HEK293 (cell line): ENCODE measurements at regions not wholly inside any gene's neighbourhood (a gene's known extent, or its start where the extent isn't known, plus 50 kb on each side); places are given as distances from the start of the nearest gene placed in this dataset.

Experiments
- CTCF ChIA-PET: fragments of 350-600 bp; formaldehyde crosslinking; extraction: SDS; loops from one replicate; lab custom pipeline; 2021; ENCODE audit warnings: antibody characterized with exemption; lab: Yijun Ruan, JAX
- POLR2A ChIA-PET: fragments of 300-600 bp; formaldehyde crosslinking; extraction: SDS; loops from one replicate; lab custom pipeline; 2020; ENCODE audit warnings: antibody characterized with exemption, inconsistent platforms; lab: Yijun Ruan, JAX
- H3K27ac ChIP-seq: fragments of 200-500 bp; sonication (Bioruptor generic); 2 replicates; pipeline ENCODE4 v1.5.1; 2014; ENCODE audit warnings: low read depth, low read length, control low read depth, inconsistent platforms; ENCODE audit errors: extremely low read depth
- H3K36me3 ChIP-seq, 2 experiments: fragments of 200-500 bp in 1 of 2; sonication (Bioruptor generic) in 1 of 2; 1 replicate in 1 of 2; 2 replicates in 1 of 2; pipeline ENCODE4 v1.5.1; 2014 to 2017; ENCODE audit warnings: inconsistent platforms in 2 of 2, low read length in 2 of 2; ENCODE audit not compliant: control insufficient read depth in 2 of 2, insufficient read depth in 1 of 2
- H3K4me1 ChIP-seq: fragments of 200-500 bp; sonication (Bioruptor generic); 2 replicates; pipeline ENCODE4 v1.5.1; 2014; ENCODE audit warnings: mild to moderate bottlenecking, low read length, inconsistent platforms; ENCODE audit not compliant: control insufficient read depth, insufficient read depth
- H3K4me3 ChIP-seq: 2 replicates; pipeline ENCODE4 v1.5.1; 2011; ENCODE audit warnings: low read depth, mild to moderate bottlenecking, control low read depth, low read length, moderate library complexity
- H3K9me3 ChIP-seq: fragments of 200-500 bp; sonication (Bioruptor generic); 2 replicates; pipeline ENCODE4 v1.5.1; 2014; ENCODE audit warnings: low read depth, low read length, inconsistent platforms; ENCODE audit not compliant: control insufficient read depth, insufficient read depth
- EGR2 ChIP-seq: fragments of 450-650 bp; formaldehyde crosslinking; IDR thresholded peaks from 2 replicates; pipeline ENCODE4 v1.5.1; 2016; ENCODE audit warnings: low read depth, missing biosample characterization, missing genetic modification characterization
- FEZF1 ChIP-seq: fragments of 450-650 bp; formaldehyde crosslinking; IDR thresholded peaks from 2 replicates; pipeline ENCODE4 v1.5.1; 2016; ENCODE audit warnings: missing biosample characterization, missing genetic modification characterization
- GFI1B ChIP-seq: fragments of 450-650 bp; formaldehyde crosslinking; IDR thresholded peaks from 2 replicates; pipeline ENCODE4 v1.5.1; 2016; ENCODE audit warnings: missing biosample characterization, missing genetic modification characterization
- KLF16 ChIP-seq: fragments of 450-650 bp; formaldehyde crosslinking; IDR thresholded peaks from 2 replicates; pipeline ENCODE4 v1.5.1; 2017; ENCODE audit warnings: missing biosample characterization, missing genetic modification characterization
- KLF8 ChIP-seq: fragments of 450-650 bp; formaldehyde crosslinking; IDR thresholded peaks from 2 replicates; pipeline ENCODE4 v1.5.1; 2016; ENCODE audit warnings: missing biosample characterization, missing genetic modification characterization
- SP3 ChIP-seq: fragments of 450-650 bp; formaldehyde crosslinking; IDR thresholded peaks from 2 replicates; pipeline ENCODE4 v1.5.1; 2016; ENCODE audit warnings: missing biosample characterization, missing genetic modification characterization
- YY2 ChIP-seq: fragments of 450-650 bp; formaldehyde crosslinking; IDR thresholded peaks from 2 replicates; pipeline ENCODE4 v1.5.1; 2016; ENCODE audit warnings: missing biosample characterization, missing genetic modification characterization
- ZEB2 ChIP-seq: fragments of 450-650 bp; formaldehyde crosslinking; IDR thresholded peaks from 2 replicates; pipeline ENCODE4 v1.5.1; 2016; ENCODE audit warnings: missing biosample characterization, missing genetic modification characterization
- ZNF133 ChIP-seq: fragments of 450-650 bp; formaldehyde crosslinking; IDR thresholded peaks from 2 replicates; pipeline ENCODE4 v1.5.1; 2016; ENCODE audit warnings: missing biosample characterization, missing genetic modification characterization
- ZNF223 ChIP-seq: fragments of 450-650 bp; formaldehyde crosslinking; IDR thresholded peaks from 2 replicates; pipeline ENCODE4 v1.5.1; 2016; ENCODE audit warnings: missing biosample characterization, missing genetic modification characterization
- ZNF239 ChIP-seq: fragments of 450-650 bp; formaldehyde crosslinking; IDR thresholded peaks from 2 replicates; pipeline ENCODE4 v1.5.1; 2016; ENCODE audit warnings: missing biosample characterization, missing genetic modification characterization
- ZNF354C ChIP-seq: fragments of 450-650 bp; formaldehyde crosslinking; IDR thresholded peaks from 2 replicates; pipeline ENCODE4 v1.5.1; 2016; ENCODE audit warnings: missing biosample characterization, missing genetic modification characterization, low read depth, borderline replicate concordance
- ZNF366 ChIP-seq: fragments of 450-650 bp; formaldehyde crosslinking; conservative IDR thresholded peaks from 2 replicates; pipeline ENCODE4 v1.5.1; 2016; ENCODE audit warnings: missing biosample characterization, missing genetic modification characterization
- ZNF426 ChIP-seq: fragments of 450-650 bp; formaldehyde crosslinking; IDR thresholded peaks from 2 replicates; pipeline ENCODE4 v1.5.1; 2017; ENCODE audit warnings: missing biosample characterization, missing genetic modification characterization, mild to moderate bottlenecking, inconsistent platforms, moderate library complexity
- ZNF529 ChIP-seq: fragments of 450-650 bp; formaldehyde crosslinking; IDR thresholded peaks from 2 replicates; pipeline ENCODE4 v1.5.1; 2017; ENCODE audit warnings: missing genetic modification characterization, missing biosample characterization; ENCODE audit not compliant: insufficient replicate concordance
- ZNF549 ChIP-seq: fragments of 450-650 bp; IDR thresholded peaks from 2 replicates; pipeline ENCODE4 v1.5.1; 2018; ENCODE audit warnings: missing biosample characterization, missing genetic modification characterization, mild to moderate bottlenecking, inconsistent platforms, moderate library complexity
- ZNF555 ChIP-seq: fragments of 450-650 bp; formaldehyde crosslinking; conservative IDR thresholded peaks from 2 replicates; pipeline ENCODE4 v1.5.1; 2017; ENCODE audit warnings: missing biosample characterization, mild to moderate bottlenecking, missing genetic modification characterization, inconsistent platforms
- ZNF585B ChIP-seq: fragments of 450-650 bp; formaldehyde crosslinking; IDR thresholded peaks from 2 replicates; pipeline ENCODE4 v1.5.1; 2016; ENCODE audit warnings: missing biosample characterization, missing genetic modification characterization
- ZNF629 ChIP-seq: fragments of 450-650 bp; formaldehyde crosslinking; IDR thresholded peaks from 2 replicates; pipeline ENCODE4 v1.5.1; 2017; ENCODE audit warnings: missing biosample characterization, missing genetic modification characterization
- ZNF747 ChIP-seq: fragments of 450-650 bp; formaldehyde crosslinking; IDR thresholded peaks from 2 replicates; pipeline ENCODE4 v1.5.1; 2016; ENCODE audit warnings: missing biosample characterization, missing genetic modification characterization
- ZNF791 ChIP-seq: fragments of 450-650 bp; formaldehyde crosslinking; IDR thresholded peaks from 2 replicates; pipeline ENCODE4 v1.5.1; 2016; ENCODE audit warnings: missing biosample characterization, missing genetic modification characterization
- ZSCAN23 ChIP-seq: fragments of 450-650 bp; formaldehyde crosslinking; IDR thresholded peaks from 2 replicates; pipeline ENCODE4 v1.5.1; 2016; ENCODE audit warnings: missing biosample characterization, missing genetic modification characterization
- TF ChIP-seq, protein P1 (sequence below): fragments of 450-650 bp; formaldehyde crosslinking; IDR thresholded peaks from 2 replicates; pipeline ENCODE4 v1.5.1; 2016; ENCODE audit warnings: missing biosample characterization, missing genetic modification characterization, borderline replicate concordance
- TF ChIP-seq, protein P2 (sequence below): fragments of 450-650 bp; formaldehyde crosslinking; IDR thresholded peaks from 2 replicates; pipeline ENCODE4 v1.5.1; 2016; ENCODE audit warnings: missing biosample characterization, missing genetic modification characterization
- TF ChIP-seq, protein P3 (sequence below): fragments of 450-650 bp; IDR thresholded peaks from 2 replicates; pipeline ENCODE4 v1.5.1; 2018; ENCODE audit warnings: missing biosample characterization, mild to moderate bottlenecking, missing genetic modification characterization
- TF ChIP-seq, protein P4 (sequence below): fragments of 450-650 bp; formaldehyde crosslinking; IDR thresholded peaks from 2 replicates; pipeline ENCODE4 v1.5.0; 2017; ENCODE audit warnings: missing biosample characterization, missing genetic modification characterization, borderline replicate concordance

DNA sequence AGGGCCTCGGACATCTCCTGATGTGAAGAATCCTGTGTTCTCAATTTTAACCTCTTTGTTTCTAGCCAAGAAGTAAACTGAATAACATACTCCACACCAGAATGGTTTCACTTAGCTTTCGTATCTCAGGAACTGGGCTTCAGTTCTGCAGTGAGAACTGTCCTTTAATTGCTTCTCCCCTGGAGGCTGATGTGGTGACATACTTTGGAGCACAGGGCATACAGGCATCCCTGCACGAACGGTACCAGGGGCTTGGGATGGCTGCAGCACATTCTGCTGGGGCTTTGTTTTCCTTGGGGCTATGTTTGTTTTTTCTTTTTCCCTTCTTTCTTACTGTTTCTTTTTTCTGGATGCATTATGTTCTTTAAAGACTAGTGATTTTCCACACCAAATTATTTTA, 230.5 kb downstream of the TM9SF2 start:
- CTCF ChIA-PET = interaction anchor here (1.0 kb wide), 1 partner anchor 13 kb away, joined by 3 read pairs; no protein-coding TSS in a partner anchor
- no peaks in the 10 kb centered on the region for H3K4me1 ChIP-seq
- POLR2A ChIA-PET = no interaction called here

DNA sequence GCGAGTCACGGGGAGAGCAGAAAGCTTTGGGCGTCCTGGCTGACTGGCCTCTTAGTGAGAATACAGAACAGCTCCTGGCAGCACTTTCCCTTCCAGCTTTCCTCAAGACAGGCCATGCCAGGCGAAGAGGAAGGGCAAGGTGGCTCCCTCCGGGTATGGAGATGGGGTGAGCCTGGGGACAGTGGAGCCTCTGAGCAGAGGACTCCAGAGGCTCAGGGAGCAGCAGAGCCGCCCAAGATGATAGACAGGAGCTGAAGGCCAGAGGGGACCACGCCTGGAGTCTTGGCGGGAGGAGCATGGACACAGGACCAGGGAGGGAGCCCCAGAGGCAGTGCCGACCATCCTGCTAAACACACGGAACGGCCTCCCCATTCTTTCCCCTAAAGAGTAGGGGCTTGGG, 229.1 kb downstream of the TM9SF2 start:
- CTCF ChIA-PET = no interaction called here
- Histone ChIP-seq H3K9me3 (no peaks in the 10 kb centered on the region), H3K4me1 (no peaks in the 10 kb centered on the region), H3K36me3 (no peaks in the 10 kb centered on the region)
- TF ChIP-seq ZNF791 = no peak
- TF ChIP-seq, protein P1, sequence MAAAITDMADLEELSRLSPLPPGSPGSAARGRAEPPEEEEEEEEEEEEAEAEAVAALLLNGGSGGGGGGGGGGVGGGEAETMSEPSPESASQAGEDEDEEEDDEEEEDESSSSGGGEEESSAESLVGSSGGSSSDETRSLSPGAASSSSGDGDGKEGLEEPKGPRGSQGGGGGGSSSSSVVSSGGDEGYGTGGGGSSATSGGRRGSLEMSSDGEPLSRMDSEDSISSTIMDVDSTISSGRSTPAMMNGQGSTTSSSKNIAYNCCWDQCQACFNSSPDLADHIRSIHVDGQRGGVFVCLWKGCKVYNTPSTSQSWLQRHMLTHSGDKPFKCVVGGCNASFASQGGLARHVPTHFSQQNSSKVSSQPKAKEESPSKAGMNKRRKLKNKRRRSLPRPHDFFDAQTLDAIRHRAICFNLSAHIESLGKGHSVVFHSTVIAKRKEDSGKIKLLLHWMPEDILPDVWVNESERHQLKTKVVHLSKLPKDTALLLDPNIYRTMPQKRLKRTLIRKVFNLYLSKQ (tag by site-specific recombination) = no peak
- TF ChIP-seq, protein P2, sequence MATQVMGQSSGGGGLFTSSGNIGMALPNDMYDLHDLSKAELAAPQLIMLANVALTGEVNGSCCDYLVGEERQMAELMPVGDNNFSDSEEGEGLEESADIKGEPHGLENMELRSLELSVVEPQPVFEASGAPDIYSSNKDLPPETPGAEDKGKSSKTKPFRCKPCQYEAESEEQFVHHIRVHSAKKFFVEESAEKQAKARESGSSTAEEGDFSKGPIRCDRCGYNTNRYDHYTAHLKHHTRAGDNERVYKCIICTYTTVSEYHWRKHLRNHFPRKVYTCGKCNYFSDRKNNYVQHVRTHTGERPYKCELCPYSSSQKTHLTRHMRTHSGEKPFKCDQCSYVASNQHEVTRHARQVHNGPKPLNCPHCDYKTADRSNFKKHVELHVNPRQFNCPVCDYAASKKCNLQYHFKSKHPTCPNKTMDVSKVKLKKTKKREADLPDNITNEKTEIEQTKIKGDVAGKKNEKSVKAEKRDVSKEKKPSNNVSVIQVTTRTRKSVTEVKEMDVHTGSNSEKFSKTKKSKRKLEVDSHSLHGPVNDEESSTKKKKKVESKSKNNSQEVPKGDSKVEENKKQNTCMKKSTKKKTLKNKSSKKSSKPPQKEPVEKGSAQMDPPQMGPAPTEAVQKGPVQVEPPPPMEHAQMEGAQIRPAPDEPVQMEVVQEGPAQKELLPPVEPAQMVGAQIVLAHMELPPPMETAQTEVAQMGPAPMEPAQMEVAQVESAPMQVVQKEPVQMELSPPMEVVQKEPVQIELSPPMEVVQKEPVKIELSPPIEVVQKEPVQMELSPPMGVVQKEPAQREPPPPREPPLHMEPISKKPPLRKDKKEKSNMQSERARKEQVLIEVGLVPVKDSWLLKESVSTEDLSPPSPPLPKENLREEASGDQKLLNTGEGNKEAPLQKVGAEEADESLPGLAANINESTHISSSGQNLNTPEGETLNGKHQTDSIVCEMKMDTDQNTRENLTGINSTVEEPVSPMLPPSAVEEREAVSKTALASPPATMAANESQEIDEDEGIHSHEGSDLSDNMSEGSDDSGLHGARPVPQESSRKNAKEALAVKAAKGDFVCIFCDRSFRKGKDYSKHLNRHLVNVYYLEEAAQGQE = no peak
- TF ChIP-seq GFI1B (tag by site-specific recombination) = no peak
- TF ChIP-seq ZNF223 (tag by site-specific recombination) = no peak
- TF ChIP-seq ZNF629 = no peak
- no peak for TF ChIP-seq YY2
- no peak for TF ChIP-seq ZNF239 (tag by site-specific recombination)
- TF ChIP-seq ZNF529 = no peak
- no peak for TF ChIP-seq ZNF747
- TF ChIP-seq, protein P3, sequence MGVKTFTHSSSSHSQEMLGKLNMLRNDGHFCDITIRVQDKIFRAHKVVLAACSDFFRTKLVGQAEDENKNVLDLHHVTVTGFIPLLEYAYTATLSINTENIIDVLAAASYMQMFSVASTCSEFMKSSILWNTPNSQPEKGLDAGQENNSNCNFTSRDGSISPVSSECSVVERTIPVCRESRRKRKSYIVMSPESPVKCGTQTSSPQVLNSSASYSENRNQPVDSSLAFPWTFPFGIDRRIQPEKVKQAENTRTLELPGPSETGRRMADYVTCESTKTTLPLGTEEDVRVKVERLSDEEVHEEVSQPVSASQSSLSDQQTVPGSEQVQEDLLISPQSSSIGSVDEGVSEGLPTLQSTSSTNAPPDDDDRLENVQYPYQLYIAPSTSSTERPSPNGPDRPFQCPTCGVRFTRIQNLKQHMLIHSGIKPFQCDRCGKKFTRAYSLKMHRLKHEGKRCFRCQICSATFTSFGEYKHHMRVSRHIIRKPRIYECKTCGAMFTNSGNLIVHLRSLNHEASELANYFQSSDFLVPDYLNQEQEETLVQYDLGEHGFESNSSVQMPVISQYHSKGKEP = no peak
- TF ChIP-seq, all 188 proteins: peak for 0
- Histone ChIP-seq H3K27ac (no peak overlapping the region), H3K4me3 (no peak overlapping the region)
- POLR2A ChIA-PET = no interaction called here

More for the DNA sequence above, 230.5 kb downstream of the TM9SF2 start:
- no peak overlapping the region for H3K27ac ChIP-seq
- no peak overlapping the region for H3K4me3 ChIP-seq
- H3K36me3 ChIP-seq = no peaks in the 10 kb centered on the region
- TF ChIP-seq ZNF585B (no peak), EGR2 (no peak), ZNF549 (no peak), SP3 (tag by site-specific recombination) (no peak)
- H3K9me3 ChIP-seq = no peaks in the 10 kb centered on the region

DNA sequence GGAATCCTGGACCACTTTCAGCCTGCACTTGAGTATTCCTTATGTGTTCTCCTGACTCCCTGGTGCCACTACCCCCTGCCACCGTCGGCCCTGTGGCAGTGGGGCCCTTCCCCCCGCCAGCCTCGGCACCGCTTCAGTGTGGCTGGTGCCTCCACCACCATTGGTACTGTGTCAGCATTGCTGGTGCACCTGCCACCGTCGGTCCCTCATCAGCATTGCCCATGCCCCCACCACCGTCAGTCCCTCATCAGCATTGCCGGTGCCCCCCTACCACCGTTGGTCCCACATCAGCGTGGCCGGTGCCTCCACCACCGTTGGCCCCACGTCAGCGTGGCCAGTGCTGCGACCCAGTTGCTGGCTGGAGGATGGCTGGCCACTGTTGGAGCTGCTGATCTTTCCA, 228.5 kb downstream of the TM9SF2 start:
- no peaks in the 10 kb centered on the region for H3K9me3 ChIP-seq
- no peak overlapping the region for H3K27ac ChIP-seq
- no peaks in the 10 kb centered on the region for H3K36me3 ChIP-seq
- POLR2A ChIA-PET = no interaction called here
- no peak overlapping the region for H3K4me3 ChIP-seq
- H3K4me1 ChIP-seq = no peaks in the 10 kb centered on the region
- CTCF ChIA-PET = no interaction called here
- TF ChIP-seq ZNF354C (tag by site-specific recombination) (no peak), KLF8 (tag by site-specific recombination) (no peak), ZNF133 (tag by site-specific recombination) (no peak), KLF16 (tag by site-specific recombination) (no peak), ZNF366 (tag by site-specific recombination) (no peak), ZEB2 (tag by site-specific recombination) (no peak), FEZF1 (no peak), ZNF426 (tag by site-specific recombination) (no peak), ZNF555 (tag by site-specific recombination) (no peak), ZSCAN23 (tag by site-specific recombination) (no peak)
- TF ChIP-seq, protein P4, sequence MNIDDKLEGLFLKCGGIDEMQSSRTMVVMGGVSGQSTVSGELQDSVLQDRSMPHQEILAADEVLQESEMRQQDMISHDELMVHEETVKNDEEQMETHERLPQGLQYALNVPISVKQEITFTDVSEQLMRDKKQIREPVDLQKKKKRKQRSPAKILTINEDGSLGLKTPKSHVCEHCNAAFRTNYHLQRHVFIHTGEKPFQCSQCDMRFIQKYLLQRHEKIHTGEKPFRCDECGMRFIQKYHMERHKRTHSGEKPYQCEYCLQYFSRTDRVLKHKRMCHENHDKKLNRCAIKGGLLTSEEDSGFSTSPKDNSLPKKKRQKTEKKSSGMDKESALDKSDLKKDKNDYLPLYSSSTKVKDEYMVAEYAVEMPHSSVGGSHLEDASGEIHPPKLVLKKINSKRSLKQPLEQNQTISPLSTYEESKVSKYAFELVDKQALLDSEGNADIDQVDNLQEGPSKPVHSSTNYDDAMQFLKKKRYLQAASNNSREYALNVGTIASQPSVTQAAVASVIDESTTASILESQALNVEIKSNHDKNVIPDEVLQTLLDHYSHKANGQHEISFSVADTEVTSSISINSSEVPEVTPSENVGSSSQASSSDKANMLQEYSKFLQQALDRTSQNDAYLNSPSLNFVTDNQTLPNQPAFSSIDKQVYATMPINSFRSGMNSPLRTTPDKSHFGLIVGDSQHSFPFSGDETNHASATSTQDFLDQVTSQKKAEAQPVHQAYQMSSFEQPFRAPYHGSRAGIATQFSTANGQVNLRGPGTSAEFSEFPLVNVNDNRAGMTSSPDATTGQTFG (tag by site-specific recombination) = no peak
